ACC112 (cell line): ENCODE measurements at regions not wholly inside any gene's neighbourhood (a gene's known extent, or its start where the extent isn't known, plus 50 kb on each side); places are given as distances from the start of the nearest gene placed in this dataset.

Experiments
- H2AFZ ChIP-seq: fragments of 200-600 bp; sonication (generic); one replicate; pipeline ENCODE4 v1.6.0; 2017; ENCODE audit warnings: antibody characterized with exemption, low read length; ENCODE audit not compliant: unreplicated experiment
- H3K27ac ChIP-seq: fragments of 200-600 bp; sonication (generic); 2 replicates; pipeline ENCODE4 v1.5.1; 2014; ENCODE audit warnings: low read depth, mild to moderate bottlenecking, antibody characterized with exemption, low read length, moderate library complexity
- H3K27me3 ChIP-seq: fragments of 200-600 bp; sonication (generic); 2 replicates; pipeline ENCODE4 v1.6.1; 2014; ENCODE audit warnings: mild to moderate bottlenecking, antibody characterized with exemption, low read length, moderate library complexity, mixed read lengths; ENCODE audit not compliant: insufficient read depth
- H3K36me3 ChIP-seq: fragments of 200-600 bp; sonication (generic); 2 replicates; pipeline ENCODE4 v1.6.1; 2016; ENCODE audit warnings: mild to moderate bottlenecking, antibody characterized with exemption, low read length, moderate library complexity, mixed read lengths; ENCODE audit not compliant: insufficient read depth
- H3K4me1 ChIP-seq: fragments of 200-600 bp; sonication (generic); one replicate; pipeline ENCODE4 v1.6.1; 2016; ENCODE audit warnings: low read length, mixed read lengths; ENCODE audit not compliant: insufficient read depth, unreplicated experiment, control insufficient read depth
- H3K4me3 ChIP-seq: fragments of 200-600 bp; sonication (generic); 2 replicates; pipeline ENCODE4 v1.5.1; 2014; ENCODE audit warnings: mild to moderate bottlenecking, low read depth, low read length
- H3K79me2 ChIP-seq: fragments of 200-600 bp; sonication (generic); one replicate; pipeline ENCODE4 v1.6.0; 2016; ENCODE audit warnings: low read length; ENCODE audit not compliant: control insufficient read depth, unreplicated experiment, insufficient read depth

GRCh38 chr13:105033999-105034398 is 1501.5 kb downstream of the EFNB2 start:
- H3K79me2 ChIP-seq = no peaks in the 10 kb centered on the region
- H2AFZ ChIP-seq = no peak overlapping the region
- no peaks in the 10 kb centered on the region for H3K27me3 ChIP-seq
- no peak overlapping the region for H3K4me3 ChIP-seq
- H3K4me1 ChIP-seq = peaks cover 8% of the 10 kb centered on the region
- no peak overlapping the region for H3K27ac ChIP-seq
- no peaks in the 10 kb centered on the region for H3K36me3 ChIP-seq

GRCh38 chr13:105031306-105031705 is 1504.2 kb downstream of the EFNB2 start:
- H3K79me2 ChIP-seq = no peaks in the 10 kb centered on the region
- H3K36me3 ChIP-seq = no peaks in the 10 kb centered on the region
- H2AFZ ChIP-seq = no peak overlapping the region
- no peak overlapping the region for H3K27ac ChIP-seq
- H3K4me3 ChIP-seq = no peak overlapping the region
- H3K27me3 ChIP-seq = no peaks in the 10 kb centered on the region
- peaks cover 3% of the 10 kb centered on the region for H3K4me1 ChIP-seq

- Histone ChIP-seq H3K79me2 (no peaks in the 10 kb centered on the region), H3K27me3 (no peaks in the 10 kb centered on the region), H3K36me3 (no peaks in the 10 kb centered on the region), H3K27ac (no peak overlapping the region), H3K4me3 (no peak overlapping the region), H3K4me1 (peaks cover 3% of the 10 kb centered on the region), H2AFZ (no peak overlapping the region)
Measured at GRCh38 chr13:105030851-105031250, 1504.6 kb downstream of the EFNB2 start.

GRCh38 chr13:105019073-105019472 is 1516.4 kb downstream of the EFNB2 start:
- Histone ChIP-seq H3K79me2 (no peaks in the 10 kb centered on the region), H3K36me3 (no peaks in the 10 kb centered on the region), H2AFZ (no peak overlapping the region), H3K4me3 (no peak overlapping the region), H3K4me1 (no peaks in the 10 kb centered on the region), H3K27ac (no peak overlapping the region), H3K27me3 (no peaks in the 10 kb centered on the region)

DNA sequence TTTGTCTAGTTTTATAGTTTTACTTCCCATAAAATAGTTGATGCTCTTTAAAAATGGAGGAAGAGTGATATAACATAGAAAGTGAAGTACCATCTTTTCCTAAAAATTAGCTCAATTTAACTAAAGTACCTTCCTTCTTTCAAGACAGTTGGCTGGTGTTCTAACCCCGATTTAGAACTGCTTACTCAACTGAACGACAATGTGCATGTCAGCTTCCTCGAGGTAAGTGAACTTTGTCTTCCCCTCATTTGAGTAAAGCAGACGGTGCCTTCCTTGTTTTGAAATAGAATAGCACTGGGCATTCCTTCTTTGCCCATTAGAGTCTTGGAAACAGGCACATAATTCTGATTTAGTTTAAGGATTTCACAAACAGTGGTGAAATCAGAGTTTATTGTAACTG is 1519.2 kb downstream of the EFNB2 start:
- no peak overlapping the region for H2AFZ ChIP-seq
- no peaks in the 10 kb centered on the region for H3K4me1 ChIP-seq
- no peaks in the 10 kb centered on the region for H3K36me3 ChIP-seq
- H3K27me3 ChIP-seq = no peaks in the 10 kb centered on the region
- H3K27ac ChIP-seq = no peak overlapping the region
- no peaks in the 10 kb centered on the region for H3K79me2 ChIP-seq
- H3K4me3 ChIP-seq = no peak overlapping the region

DNA sequence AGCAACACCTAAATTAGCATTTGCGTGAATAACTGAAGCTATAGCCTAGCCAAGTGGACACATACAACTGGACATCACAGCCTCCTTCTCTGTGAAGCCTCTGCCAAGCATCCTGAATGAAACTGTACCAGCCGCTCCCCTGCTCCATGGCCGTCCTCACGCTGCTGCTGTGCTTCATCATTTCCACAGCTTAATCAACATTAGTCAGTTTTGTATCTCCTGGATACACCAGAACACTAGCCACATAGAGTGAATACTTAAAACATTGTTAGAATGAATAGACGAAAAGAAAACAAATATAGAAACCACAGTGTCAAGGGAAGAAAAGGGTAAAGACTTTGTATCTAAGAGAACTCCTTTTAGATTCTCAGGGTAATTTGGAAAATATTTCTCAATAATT is 1526.9 kb downstream of the EFNB2 start:
- H3K4me3 ChIP-seq = no peak overlapping the region
- no peak overlapping the region for H2AFZ ChIP-seq
- H3K36me3 ChIP-seq = no peaks in the 10 kb centered on the region
- no peaks in the 10 kb centered on the region for H3K79me2 ChIP-seq
- H3K27ac ChIP-seq = no peak overlapping the region
- H3K27me3 ChIP-seq = no peaks in the 10 kb centered on the region
- no peaks in the 10 kb centered on the region for H3K4me1 ChIP-seq

DNA sequence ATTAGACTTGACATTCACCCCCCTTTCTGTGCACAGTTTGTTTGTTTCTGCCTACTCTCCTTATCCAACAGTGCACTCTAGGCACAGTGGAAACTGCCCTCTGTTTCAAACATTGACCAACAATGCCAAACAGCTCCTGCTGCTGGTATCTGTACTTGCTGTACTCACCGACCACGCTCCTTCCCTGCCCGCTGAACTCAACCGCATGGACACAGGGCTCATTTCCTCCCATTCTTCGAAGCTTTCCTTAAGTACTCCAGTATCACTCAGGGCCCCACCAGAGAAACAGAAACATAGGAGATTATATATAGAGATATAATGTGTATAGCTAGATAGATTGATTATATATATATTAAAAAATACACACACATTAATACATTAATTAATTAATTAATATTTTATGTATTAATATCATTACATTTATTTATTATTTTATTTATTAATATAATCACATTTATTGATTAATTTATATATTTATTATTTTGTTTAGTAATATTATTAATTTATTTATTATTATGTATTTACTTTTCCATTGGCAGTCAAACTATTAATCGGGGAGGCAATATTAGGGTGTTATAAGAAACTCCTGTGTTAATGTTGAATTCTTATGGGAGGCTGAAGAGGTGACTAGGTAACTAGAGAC is 1528.2 kb downstream of the EFNB2 start:
- Histone ChIP-seq H3K36me3 (no peaks in the 10 kb centered on the region), H3K27ac (no peak overlapping the region), H3K79me2 (no peaks in the 10 kb centered on the region), H3K27me3 (no peaks in the 10 kb centered on the region), H2AFZ (no peak overlapping the region), H3K4me1 (no peaks in the 10 kb centered on the region), H3K4me3 (no peak overlapping the region)

DNA sequence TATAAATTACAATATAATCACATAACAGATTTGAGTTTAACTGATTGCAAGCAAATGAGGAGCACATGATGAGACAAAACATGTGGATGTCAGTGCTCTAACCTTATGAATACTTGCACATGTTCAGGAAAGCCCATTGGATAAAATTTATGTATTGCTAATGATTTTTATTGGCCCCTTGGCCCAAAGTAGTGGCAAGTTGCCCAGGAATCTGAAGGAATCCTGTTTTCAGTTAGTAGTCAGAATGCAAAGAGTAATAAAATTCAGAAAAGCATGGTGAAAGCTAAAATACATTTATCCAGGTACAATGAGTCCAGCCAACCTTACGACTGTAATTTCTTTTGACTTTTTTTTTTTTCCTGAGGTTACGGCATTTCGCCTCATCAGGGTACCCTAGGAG is 1539.4 kb downstream of the EFNB2 start:
- no peaks in the 10 kb centered on the region for H3K36me3 ChIP-seq

GRCh38 chr13:104993708-104994107 is 1541.8 kb downstream of the EFNB2 start:
- Histone ChIP-seq H3K79me2 (no peaks in the 10 kb centered on the region), H3K27ac (no peak overlapping the region), H3K4me3 (no peak overlapping the region), H3K36me3 (no peaks in the 10 kb centered on the region), H2AFZ (no peak overlapping the region), H3K4me1 (no peaks in the 10 kb centered on the region), H3K27me3 (no peaks in the 10 kb centered on the region)

More for the DNA sequence above, 1539.4 kb downstream of the EFNB2 start:
- Histone ChIP-seq H2AFZ (no peak overlapping the region), H3K4me1 (no peaks in the 10 kb centered on the region), H3K27me3 (no peaks in the 10 kb centered on the region), H3K79me2 (no peaks in the 10 kb centered on the region), H3K4me3 (no peak overlapping the region), H3K27ac (no peak overlapping the region)

DNA sequence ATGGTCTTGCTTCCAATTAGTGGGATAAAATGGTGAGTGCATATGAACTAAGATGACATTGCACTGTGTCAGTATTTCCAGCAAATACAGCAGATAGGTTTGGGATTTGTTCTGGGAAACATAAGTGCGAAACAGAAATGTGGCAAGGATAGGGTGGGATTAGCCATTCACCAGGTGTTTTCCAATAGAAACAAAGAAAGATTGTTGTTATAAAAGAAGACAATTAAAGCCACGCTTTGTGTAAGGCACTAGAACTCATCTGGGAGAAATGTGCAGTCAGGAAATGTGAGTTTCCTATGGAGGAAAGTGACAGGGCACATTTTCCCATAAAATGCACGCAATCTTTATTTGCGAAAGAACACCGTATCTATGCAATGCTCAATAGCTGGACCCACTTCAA is 1547.8 kb downstream of the EFNB2 start:
- Histone ChIP-seq H3K4me3 (no peak overlapping the region), H3K27ac (no peak overlapping the region), H3K79me2 (no peaks in the 10 kb centered on the region), H3K36me3 (no peaks in the 10 kb centered on the region), H3K4me1 (no peaks in the 10 kb centered on the region), H3K27me3 (no peaks in the 10 kb centered on the region), H2AFZ (no peak overlapping the region)

DNA sequence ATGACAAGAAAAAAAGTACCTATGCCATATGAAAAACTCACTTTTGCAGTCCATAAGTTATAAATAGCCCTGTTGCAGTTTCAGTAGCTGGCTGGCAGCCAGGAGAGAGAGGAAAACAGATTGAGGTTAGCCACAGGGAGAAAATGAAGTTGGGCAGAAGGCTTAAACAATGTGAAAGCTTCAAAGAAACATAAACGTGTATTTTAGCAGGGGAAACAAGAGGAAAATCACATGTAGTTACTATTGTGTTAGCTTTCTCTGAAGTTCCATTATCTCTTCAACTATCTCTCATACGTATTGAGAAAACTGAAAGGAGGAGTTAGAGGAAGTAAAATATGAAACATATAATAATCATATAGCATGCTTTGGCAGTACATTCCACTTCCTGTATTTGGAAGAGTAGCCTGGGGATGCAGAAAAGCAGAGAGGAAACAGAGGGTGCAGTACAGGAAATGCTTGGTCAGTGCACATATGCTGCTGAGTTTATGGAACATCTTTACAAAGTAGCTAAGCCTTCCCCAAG is 1551.1 kb downstream of the EFNB2 start:
- Histone ChIP-seq H3K4me3 (no peak overlapping the region), H2AFZ (no peak overlapping the region), H3K4me1 (no peaks in the 10 kb centered on the region), H3K36me3 (no peaks in the 10 kb centered on the region), H3K27ac (no peak overlapping the region), H3K79me2 (no peaks in the 10 kb centered on the region), H3K27me3 (no peaks in the 10 kb centered on the region)
